ENCODE measurements at regions not wholly inside any gene's neighbourhood (a gene's known extent, or its start where the extent isn't known, plus 50 kb on each side); places are given as distances from the start of the nearest gene placed in this dataset.

DNA sequence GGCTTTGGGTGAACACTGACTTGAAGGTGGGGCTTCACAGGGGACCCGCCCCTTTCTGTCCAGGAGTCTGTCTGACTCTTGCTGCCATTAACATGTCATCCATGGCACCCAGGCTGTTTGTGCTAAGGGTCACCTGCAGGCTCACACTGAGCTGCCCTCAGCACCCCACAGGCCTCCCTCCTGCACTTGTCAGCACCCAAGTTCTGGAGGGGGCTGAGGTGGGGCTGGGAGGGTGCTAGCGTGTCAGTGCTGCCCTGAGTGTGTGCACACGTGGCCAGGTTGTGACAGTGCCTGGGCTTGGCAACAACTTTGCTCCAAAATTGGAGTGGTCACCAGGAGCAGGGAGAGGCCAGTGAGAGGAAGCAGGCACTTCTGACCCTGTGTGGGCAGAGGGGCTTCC, 963.2 kb downstream of the TRHDE start:
- TF ChIP-seq, protein P1, sequence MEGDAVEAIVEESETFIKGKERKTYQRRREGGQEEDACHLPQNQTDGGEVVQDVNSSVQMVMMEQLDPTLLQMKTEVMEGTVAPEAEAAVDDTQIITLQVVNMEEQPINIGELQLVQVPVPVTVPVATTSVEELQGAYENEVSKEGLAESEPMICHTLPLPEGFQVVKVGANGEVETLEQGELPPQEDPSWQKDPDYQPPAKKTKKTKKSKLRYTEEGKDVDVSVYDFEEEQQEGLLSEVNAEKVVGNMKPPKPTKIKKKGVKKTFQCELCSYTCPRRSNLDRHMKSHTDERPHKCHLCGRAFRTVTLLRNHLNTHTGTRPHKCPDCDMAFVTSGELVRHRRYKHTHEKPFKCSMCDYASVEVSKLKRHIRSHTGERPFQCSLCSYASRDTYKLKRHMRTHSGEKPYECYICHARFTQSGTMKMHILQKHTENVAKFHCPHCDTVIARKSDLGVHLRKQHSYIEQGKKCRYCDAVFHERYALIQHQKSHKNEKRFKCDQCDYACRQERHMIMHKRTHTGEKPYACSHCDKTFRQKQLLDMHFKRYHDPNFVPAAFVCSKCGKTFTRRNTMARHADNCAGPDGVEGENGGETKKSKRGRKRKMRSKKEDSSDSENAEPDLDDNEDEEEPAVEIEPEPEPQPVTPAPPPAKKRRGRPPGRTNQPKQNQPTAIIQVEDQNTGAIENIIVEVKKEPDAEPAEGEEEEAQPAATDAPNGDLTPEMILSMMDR (IDR thresholded peaks at IDR 0.05; ENCODE audit: poor library complexity): no peak
- TF ChIP-seq EZH2 (IDR thresholded peaks at IDR 0.05; ENCODE audit: borderline replicate concordance): no peak

Data from hepatocyte (in vitro differentiated cells).